Fibroblast of the aortic adventitia (primary cell): ENCODE measurements at regions not wholly inside any gene's neighbourhood (a gene's known extent, or its start where the extent isn't known, plus 50 kb on each side); places are given as distances from the start of the nearest gene placed in this dataset.

Experiments used
- DNase-seq: peaks from one replicate; pipeline ENCODE4 v3.0.0-alpha.2; 2010; ENCODE audit warnings: low read depth
- H3K4me3 ChIP-seq: 2 replicates; pipeline ENCODE4 v1.5.1; 2011; ENCODE audit warnings: low read depth, mild to moderate bottlenecking, control low read depth, low read length, moderate library complexity
- TF ChIP-seq, protein P1 (sequence below): IDR thresholded peaks from 2 replicates; pipeline ENCODE4 v1.5.1; 2011; ENCODE audit warnings: mild to moderate bottlenecking, low read length, control low read depth, inconsistent platforms; ENCODE audit not compliant: insufficient read depth

DNA sequence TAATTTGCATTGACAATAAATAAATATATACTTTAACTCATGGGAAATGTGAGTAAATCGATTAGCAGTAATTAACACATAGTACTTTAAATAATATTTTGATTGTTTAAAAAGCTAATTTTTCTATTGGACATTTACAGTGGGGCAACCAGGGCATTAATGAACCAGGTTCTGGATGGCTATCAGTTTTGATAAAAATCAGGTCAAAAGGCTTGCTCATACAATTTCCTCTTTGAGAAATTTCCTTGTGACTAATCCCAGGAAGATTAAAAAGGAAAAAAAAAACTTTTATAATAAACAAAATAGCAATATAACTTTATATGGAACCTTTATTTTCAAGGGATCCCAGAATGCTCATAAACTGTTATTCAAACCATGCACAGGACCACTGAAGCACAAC is 497.2 kb upstream of the ZEB2 start:
- no peak overlapping the region for H3K4me3 ChIP-seq
- no peak for DNase-seq
- TF ChIP-seq, protein P1, sequence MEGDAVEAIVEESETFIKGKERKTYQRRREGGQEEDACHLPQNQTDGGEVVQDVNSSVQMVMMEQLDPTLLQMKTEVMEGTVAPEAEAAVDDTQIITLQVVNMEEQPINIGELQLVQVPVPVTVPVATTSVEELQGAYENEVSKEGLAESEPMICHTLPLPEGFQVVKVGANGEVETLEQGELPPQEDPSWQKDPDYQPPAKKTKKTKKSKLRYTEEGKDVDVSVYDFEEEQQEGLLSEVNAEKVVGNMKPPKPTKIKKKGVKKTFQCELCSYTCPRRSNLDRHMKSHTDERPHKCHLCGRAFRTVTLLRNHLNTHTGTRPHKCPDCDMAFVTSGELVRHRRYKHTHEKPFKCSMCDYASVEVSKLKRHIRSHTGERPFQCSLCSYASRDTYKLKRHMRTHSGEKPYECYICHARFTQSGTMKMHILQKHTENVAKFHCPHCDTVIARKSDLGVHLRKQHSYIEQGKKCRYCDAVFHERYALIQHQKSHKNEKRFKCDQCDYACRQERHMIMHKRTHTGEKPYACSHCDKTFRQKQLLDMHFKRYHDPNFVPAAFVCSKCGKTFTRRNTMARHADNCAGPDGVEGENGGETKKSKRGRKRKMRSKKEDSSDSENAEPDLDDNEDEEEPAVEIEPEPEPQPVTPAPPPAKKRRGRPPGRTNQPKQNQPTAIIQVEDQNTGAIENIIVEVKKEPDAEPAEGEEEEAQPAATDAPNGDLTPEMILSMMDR = no peak

DNA sequence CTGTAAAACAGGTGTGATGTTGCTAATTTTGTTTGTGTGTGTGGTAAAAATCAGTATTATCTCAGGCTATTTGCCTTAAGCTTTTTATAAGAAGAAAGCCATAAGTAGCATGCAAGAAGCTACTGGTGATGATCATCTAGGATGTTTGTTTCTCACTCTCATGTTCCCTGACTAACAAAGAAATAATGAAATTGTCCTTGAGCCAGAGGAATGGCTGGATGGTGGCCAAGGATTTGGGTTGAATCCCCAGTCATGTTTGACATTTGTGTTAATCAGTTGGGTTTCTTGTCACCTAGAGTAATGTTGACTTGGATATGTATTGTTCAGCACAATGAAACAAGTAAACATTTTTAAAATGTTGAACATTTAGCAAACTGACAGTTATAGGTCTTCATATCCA is 496.8 kb upstream of the ZEB2 start:
- no peak for DNase-seq
- H3K4me3 ChIP-seq = no peak overlapping the region
- TF ChIP-seq, protein P1 = no peak

DNA sequence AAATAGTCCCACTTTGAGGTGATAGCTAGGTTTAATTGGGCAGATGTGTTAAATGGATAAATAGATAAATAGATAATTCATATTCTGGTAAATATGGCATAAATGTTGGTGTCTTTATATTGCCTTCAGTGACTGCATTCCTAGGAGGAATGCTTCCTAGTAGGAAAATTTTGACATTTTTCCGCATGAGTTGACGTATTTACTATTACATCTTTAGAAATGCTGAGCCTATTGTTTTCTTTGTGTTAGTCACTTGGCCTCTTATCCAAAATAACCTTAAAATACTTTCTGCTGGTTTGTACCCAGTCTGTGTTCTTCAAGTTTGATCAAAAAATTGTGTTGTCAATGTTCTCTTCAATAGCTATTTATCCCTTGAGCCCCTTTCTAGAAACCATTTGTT is 495.6 kb upstream of the ZEB2 start:
- DNase-seq = peak; percentile 45
- H3K4me3 ChIP-seq = no peak overlapping the region
- TF ChIP-seq, protein P1 = no peak

DNA sequence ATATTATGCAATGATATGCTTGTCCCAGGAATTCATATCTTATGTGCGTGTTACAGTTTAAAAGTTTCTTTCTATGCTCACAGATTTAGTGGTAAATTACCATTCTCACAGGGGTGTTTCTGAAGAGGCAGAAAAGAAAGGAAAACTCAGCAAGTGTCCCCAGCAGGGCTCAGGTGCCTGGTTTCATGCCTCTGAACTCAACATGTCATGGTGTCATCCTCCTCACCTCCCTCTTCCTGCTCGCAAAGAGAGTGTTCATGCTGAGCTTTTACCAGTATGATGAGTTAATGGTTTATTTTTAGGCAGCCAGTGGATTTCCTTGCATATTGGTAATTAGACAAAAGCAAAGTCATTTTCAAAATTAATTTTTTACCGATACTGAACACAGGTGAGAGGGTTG is 492.9 kb upstream of the ZEB2 start:
- no peak for DNase-seq
- H3K4me3 ChIP-seq = no peak overlapping the region
- TF ChIP-seq, protein P1 = no peak

DNA sequence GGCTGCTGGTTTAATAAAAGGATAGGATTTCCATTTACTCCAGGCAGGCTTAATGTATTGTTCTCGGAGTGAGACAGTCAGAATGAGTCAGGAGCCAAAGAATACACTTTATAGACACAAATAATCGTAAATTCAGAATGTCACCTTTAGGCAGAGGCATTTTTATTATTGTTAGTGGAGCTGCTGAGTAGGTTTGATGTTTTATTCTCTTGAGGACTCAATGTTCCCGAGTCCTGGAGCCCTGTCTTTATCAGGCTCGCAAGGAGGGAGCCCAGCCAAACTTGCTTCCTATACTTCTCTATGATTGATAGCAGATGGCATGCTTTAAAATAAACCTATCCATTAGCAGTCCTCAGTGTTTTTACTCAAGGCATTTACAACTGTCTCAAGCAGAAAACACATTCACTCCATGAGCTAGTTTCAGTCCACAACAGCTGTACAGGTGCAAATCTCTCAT is 492.3 kb upstream of the ZEB2 start:
- no peak overlapping the region for H3K4me3 ChIP-seq
- peak; percentile 46 for DNase-seq
- TF ChIP-seq, protein P1 = no peak

DNA sequence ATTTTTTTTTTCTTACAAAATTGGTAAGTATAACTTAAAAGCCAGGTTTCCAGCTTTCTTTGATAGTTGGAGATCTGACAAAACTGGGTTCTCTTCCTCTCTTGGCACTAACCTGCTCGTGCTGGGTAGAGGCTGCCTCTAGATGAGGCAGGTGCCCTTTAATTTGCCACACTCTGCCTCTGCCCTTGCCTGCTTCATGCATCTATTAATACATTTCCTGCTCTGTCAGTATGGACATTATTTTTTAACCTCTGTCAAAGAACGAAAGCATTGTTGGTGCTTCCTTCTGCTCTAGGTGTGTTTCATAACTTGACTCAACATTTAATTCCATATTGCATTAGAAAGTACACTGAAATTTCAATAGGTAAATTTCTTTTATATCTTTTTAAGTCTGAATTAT is 490.7 kb upstream of the ZEB2 start:
- TF ChIP-seq, protein P1 = no peak
- no peak overlapping the region for H3K4me3 ChIP-seq
- no peak for DNase-seq

DNA sequence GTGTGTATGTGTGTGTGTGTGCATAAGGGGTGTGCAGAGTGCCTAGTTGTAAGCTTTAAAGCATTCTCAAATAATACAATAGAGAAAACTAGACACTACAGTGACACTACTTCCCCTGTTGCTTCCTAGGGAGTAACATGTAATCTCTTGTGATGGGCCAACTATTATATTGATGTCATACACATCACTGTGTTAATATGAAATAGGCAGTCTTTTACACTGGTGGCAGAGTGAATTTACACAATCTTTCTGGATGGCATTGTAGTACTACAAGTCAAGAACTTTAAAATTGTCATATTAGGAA is 488.0 kb upstream of the ZEB2 start:
- no peak for DNase-seq
- TF ChIP-seq, protein P1 = no peak
- H3K4me3 ChIP-seq = peak overlapping the region; percentile 43
